CD8-positive, alpha-beta memory T cell (primary cell): ENCODE measurements at regions not wholly inside any gene's neighbourhood (a gene's known extent, or its start where the extent isn't known, plus 50 kb on each side); places are given as distances from the start of the nearest gene placed in this dataset.

Experiments used
- CTCF ChIA-PET: fragments of 350-600 bp; sonication (Branson Sonifier 250); formaldehyde crosslinking; loops from one replicate; lab custom pipeline; 2021; ENCODE audit warnings: antibody characterized with exemption; lab: Charles Lee
- POLR2A ChIA-PET: fragments of 350-600 bp; sonication (Branson Sonifier 250); formaldehyde crosslinking; loops from one replicate; lab custom pipeline; 2021; ENCODE audit warnings: antibody characterized with exemption; lab: Charles Lee
- DNase-seq, 5 donors: peaks; one replicate each; pipeline versions ENCODE4 v3.0.0 to v3.0.0-alpha.2; 2020 to 2022; ENCODE audit warnings: mixed read lengths in 1 of 5
- H3K27ac ChIP-seq: one replicate; pipeline ENCODE4 v1.7.0; 2013; ENCODE audit warnings: low read depth, mild to moderate bottlenecking, low read length, moderate library complexity
- H3K27me3 ChIP-seq: 2 replicates; pipeline ENCODE4 v1.7.0; 2013; ENCODE audit warnings: low read length, mild to moderate bottlenecking; ENCODE audit not compliant: insufficient read depth, poor library complexity, severe bottlenecking
- H3K36me3 ChIP-seq: 2 replicates; pipeline ENCODE4 v1.7.0; 2013; ENCODE audit warnings: mild to moderate bottlenecking, low read length, moderate library complexity; ENCODE audit not compliant: insufficient read depth
- H3K4me1 ChIP-seq: 2 replicates; pipeline ENCODE4 v1.7.0; 2013; ENCODE audit warnings: mild to moderate bottlenecking, low read length, moderate library complexity; ENCODE audit not compliant: insufficient read depth
- H3K4me3 ChIP-seq: 2 replicates; pipeline ENCODE4 v1.7.0; 2013; ENCODE audit warnings: mild to moderate bottlenecking, low read length
- H3K9me3 ChIP-seq: 2 replicates; pipeline ENCODE4 v1.7.0; 2013; ENCODE audit warnings: mild to moderate bottlenecking, low read length
- H3K27ac Mint-ChIP-seq, 8 donors: one replicate each; pipeline ENCODE4 v1.8.0; 2020 to 2021; ENCODE audit warnings: mixed read lengths in 8 of 8, mild to moderate bottlenecking in 6 of 8, inconsistent platforms in 3 of 8, moderate library complexity in 3 of 8
- H3K27me3 Mint-ChIP-seq, 2 donors: one replicate each; pipeline ENCODE4 v1.8.0; 2020 to 2021; ENCODE audit warnings: mixed read lengths in 2 of 2, mild to moderate bottlenecking in 1 of 2, moderate library complexity in 1 of 2
- H3K36me3 Mint-ChIP-seq, 3 donors: one replicate each; pipeline ENCODE4 v1.8.0; 2020 to 2021; ENCODE audit warnings: mixed read lengths in 3 of 3, inconsistent platforms in 1 of 3, mild to moderate bottlenecking in 1 of 3
- H3K4me1 Mint-ChIP-seq, 3 donors: one replicate each; pipeline ENCODE4 v1.8.0; 2020 to 2021; ENCODE audit warnings: mixed read lengths in 3 of 3, inconsistent platforms in 1 of 3, mild to moderate bottlenecking in 1 of 3
- H3K4me3 Mint-ChIP-seq, 7 donors: one replicate each; pipeline ENCODE4 v1.8.0; 2020 to 2021; ENCODE audit warnings: mixed read lengths in 7 of 7, mild to moderate bottlenecking in 6 of 7, moderate library complexity in 4 of 7, inconsistent platforms in 2 of 7
- H3K9me3 Mint-ChIP-seq, 5 donors: one replicate each; pipeline ENCODE4 v1.8.0; 2020 to 2022; ENCODE audit warnings: mixed read lengths in 5 of 5, mild to moderate bottlenecking in 3 of 5, moderate library complexity in 2 of 5, inconsistent platforms in 1 of 5

DNA sequence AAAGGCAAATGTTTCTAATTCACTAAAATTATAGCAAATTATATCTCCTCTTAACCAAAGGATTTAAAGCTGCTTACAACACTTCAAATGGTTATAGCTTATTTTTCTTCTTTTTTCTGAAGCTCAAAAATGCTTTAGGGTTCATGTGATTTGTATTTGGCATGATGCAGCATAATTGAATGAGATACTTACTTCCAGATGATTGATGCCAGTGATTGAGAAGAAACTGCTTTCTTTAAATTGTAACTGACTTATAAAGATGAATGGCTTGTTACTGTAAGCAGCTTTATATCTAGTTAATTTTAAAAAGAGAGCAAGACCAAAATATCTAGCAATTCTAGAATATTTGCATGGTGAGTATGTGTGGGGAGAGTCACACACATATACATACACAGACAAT is 270.7 kb upstream of the THRB start:
- Histone ChIP-seq H3K4me3 (no peak overlapping the region), H3K27ac (no peak overlapping the region), H3K4me1 (no peaks in the 10 kb centered on the region), H3K36me3 (no peaks in the 10 kb centered on the region), H3K9me3 (no peaks in the 10 kb centered on the region), H3K27me3 (no peaks in the 10 kb centered on the region)
- ChIA-PET CTCF (no interaction called here), POLR2A (no interaction called here)
- no peak for DNase-seq
- Mint-ChIP-seq H3K36me3 (peaks cover 0 to 2% (median 0%) of the 10 kb centered on the region in 3 donors), H3K9me3 (peaks cover 0 to 5% (median 3%) of the 10 kb centered on the region in 5 donors), H3K4me1 (no peaks in the 10 kb centered on the region), H3K27me3 (no peaks in the 10 kb centered on the region), H3K4me3 (no peak overlapping the region), H3K27ac (no peak overlapping the region)

DNA sequence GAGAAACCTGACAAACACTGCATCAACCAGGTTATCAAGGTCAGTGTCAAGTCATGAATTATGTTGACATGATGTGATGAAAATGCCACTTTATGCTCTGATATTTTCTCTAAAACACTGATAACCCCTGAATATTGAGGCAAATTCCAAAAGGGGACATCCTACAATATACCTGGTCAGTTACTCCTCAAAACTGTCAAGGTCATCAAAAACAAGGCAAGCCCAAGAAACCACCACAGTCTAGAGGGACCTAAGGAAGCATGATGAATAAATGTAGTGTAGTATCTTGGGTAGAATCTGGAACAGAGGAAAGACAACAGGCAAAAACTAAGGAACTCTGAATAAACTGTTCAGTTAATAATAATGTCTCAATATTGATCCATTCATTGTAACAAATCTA is 275.3 kb upstream of the THRB start:
- H3K27me3 ChIP-seq = no peaks in the 10 kb centered on the region
- ChIA-PET POLR2A (no interaction called here), CTCF (no interaction called here)
- peaks cover 0 to 2% (median 0%) of the 10 kb centered on the region in 5 donors for H3K9me3 Mint-ChIP-seq
- no peak overlapping the region for H3K4me3 Mint-ChIP-seq
- no peaks in the 10 kb centered on the region for H3K36me3 ChIP-seq
- H3K27ac Mint-ChIP-seq = no peak overlapping the region
- no peaks in the 10 kb centered on the region for H3K4me1 ChIP-seq
- H3K4me1 Mint-ChIP-seq = no peaks in the 10 kb centered on the region
- no peaks in the 10 kb centered on the region for H3K36me3 Mint-ChIP-seq
- H3K9me3 ChIP-seq = no peaks in the 10 kb centered on the region
- no peak overlapping the region for H3K4me3 ChIP-seq
- H3K27me3 Mint-ChIP-seq = no peaks in the 10 kb centered on the region
- H3K27ac ChIP-seq = no peak overlapping the region
- DNase-seq = no peak

DNA sequence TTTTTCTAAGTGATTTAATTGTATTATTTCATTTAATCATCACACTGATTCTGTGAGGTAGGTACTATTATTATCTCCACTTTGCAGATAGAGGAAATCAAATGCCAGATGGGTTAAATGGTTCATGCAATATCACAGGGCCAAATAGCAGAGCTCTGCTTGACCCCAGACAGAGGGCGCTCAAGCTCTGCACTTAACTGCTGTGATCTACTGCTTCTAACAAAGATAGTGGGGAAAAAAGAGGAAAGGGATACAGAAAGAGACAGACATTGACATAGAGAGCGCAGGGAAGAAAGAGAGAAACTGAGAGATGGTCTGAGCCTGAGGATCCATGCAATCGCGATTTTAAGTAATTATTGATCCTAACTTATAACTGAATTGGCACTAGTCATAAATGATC is 279.1 kb upstream of the THRB start:
- Histone ChIP-seq H3K4me3 (no peak overlapping the region), H3K27ac (no peak overlapping the region), H3K9me3 (no peaks in the 10 kb centered on the region), H3K27me3 (no peaks in the 10 kb centered on the region), H3K36me3 (no peaks in the 10 kb centered on the region), H3K4me1 (no peaks in the 10 kb centered on the region)
- ChIA-PET CTCF (no interaction called here), POLR2A (no interaction called here)
- Mint-ChIP-seq H3K27ac (no peak overlapping the region), H3K9me3 (peaks cover 0 to 7% (median 4%) of the 10 kb centered on the region in 5 donors), H3K36me3 (no peaks in the 10 kb centered on the region), H3K4me1 (no peaks in the 10 kb centered on the region), H3K27me3 (no peaks in the 10 kb centered on the region), H3K4me3 (no peak overlapping the region)
- no peak for DNase-seq

DNA sequence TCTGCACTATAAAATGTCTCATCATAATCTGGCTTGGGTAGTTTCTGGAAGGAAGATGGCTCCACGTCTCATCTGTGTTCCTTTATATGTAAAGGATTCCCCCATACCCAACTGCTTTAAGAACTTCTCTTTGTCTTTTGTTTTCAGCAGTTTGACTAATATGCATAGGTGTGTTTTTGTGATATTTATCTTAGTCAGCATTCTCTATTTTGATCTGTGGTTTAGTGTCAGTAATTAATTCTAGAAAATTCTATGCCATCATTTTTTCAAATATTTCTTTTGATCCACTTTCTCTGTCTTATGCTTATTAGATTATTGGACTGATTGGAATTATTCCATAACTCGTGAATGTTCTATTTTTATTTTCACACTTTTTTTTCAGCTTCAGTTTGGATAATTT is 286.3 kb upstream of the THRB start:
- Histone ChIP-seq H3K36me3 (no peaks in the 10 kb centered on the region), H3K27me3 (no peaks in the 10 kb centered on the region), H3K9me3 (no peaks in the 10 kb centered on the region), H3K4me1 (no peaks in the 10 kb centered on the region), H3K27ac (no peak overlapping the region), H3K4me3 (no peak overlapping the region)
- CTCF ChIA-PET = no interaction called here
- H3K4me3 Mint-ChIP-seq = no peak overlapping the region
- H3K4me1 Mint-ChIP-seq = no peaks in the 10 kb centered on the region
- H3K36me3 Mint-ChIP-seq = no peaks in the 10 kb centered on the region
- POLR2A ChIA-PET = no interaction called here
- H3K9me3 Mint-ChIP-seq = peaks cover 15 to 26% (median 21%) of the 10 kb centered on the region in 5 donors
- no peaks in the 10 kb centered on the region for H3K27me3 Mint-ChIP-seq
- H3K27ac Mint-ChIP-seq = no peak overlapping the region
- DNase-seq = no peak

DNA sequence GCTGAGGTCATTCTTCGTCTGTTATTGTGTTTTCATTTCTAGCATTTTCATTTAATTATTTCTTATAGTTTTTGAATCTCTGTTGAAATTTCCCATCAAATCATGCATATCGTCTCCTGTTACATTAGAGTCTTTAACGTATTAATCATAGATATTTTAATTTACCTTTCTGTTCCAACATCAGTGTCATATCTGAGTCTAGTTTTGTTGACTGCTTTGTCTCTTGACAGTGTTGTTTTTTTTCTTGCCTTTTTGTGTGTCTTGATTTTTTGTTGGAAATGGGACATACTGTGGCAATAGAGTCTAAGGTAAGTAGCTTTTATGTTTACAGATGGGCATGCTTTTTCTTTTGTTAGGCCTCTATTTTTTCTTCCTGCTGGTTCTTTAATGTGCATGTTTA is 286.8 kb upstream of the THRB start:
- H3K4me3 ChIP-seq = no peak overlapping the region
- no peaks in the 10 kb centered on the region for H3K27me3 ChIP-seq
- Mint-ChIP-seq H3K9me3 (peaks cover 15 to 26% (median 21%) of the 10 kb centered on the region in 5 donors), H3K4me3 (no peak overlapping the region), H3K27ac (no peak overlapping the region), H3K4me1 (no peaks in the 10 kb centered on the region), H3K36me3 (no peaks in the 10 kb centered on the region), H3K27me3 (no peaks in the 10 kb centered on the region)
- no peak overlapping the region for H3K27ac ChIP-seq
- H3K9me3 ChIP-seq = no peaks in the 10 kb centered on the region
- no peak for DNase-seq
- POLR2A ChIA-PET = no interaction called here
- no peaks in the 10 kb centered on the region for H3K36me3 ChIP-seq
- CTCF ChIA-PET = no interaction called here
- H3K4me1 ChIP-seq = no peaks in the 10 kb centered on the region

DNA sequence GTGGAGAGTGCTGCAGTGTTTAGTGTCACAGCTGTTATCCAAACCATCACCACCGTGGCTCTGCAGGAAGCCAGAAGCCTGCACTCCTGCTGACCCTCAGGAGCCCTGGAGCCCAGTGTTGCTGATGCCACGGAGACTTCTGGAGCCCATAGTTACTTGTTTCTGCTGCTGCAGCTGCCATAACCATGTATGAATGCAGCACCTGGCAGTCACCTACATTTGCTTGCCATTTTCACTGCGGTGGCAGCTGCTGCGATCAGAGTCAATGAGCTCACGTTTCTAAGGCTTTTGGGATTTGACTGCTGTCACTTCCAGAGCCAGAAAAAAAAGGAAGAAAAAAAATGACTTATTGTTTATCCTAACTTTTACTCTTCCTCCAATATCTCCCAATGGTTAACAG is 299.2 kb upstream of the THRB start:
- Mint-ChIP-seq H3K9me3 (peaks cover 1 to 15% (median 5%) of the 10 kb centered on the region in 5 donors), H3K27ac (no peak overlapping the region), H3K4me1 (no peaks in the 10 kb centered on the region), H3K27me3 (no peaks in the 10 kb centered on the region), H3K4me3 (no peak overlapping the region), H3K36me3 (no peaks in the 10 kb centered on the region)
- no peaks in the 10 kb centered on the region for H3K9me3 ChIP-seq
- CTCF ChIA-PET = no interaction called here
- no peak for DNase-seq
- no peaks in the 10 kb centered on the region for H3K4me1 ChIP-seq
- POLR2A ChIA-PET = no interaction called here
- no peak overlapping the region for H3K4me3 ChIP-seq
- H3K27me3 ChIP-seq = no peaks in the 10 kb centered on the region
- H3K36me3 ChIP-seq = no peaks in the 10 kb centered on the region
- no peak overlapping the region for H3K27ac ChIP-seq

DNA sequence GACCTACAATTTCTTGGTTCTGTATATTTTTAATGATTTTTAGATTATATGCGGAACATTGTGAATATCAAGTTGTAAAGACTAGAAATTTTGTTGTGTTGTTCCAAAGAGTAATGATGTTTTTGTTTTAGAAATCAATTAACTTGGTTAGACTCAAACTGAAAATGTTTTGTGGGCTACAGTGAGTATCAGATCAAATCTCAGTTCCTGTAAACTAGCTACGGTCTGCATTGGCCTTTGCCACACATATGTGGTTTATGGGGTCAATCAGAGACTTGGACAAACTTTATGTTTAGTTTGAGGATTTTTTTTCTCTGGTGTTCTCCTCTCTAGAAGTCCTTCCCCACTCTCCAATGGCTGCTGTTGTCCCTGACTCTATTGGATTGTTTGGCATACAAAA is 308.0 kb upstream of the THRB start:
- H3K4me1 ChIP-seq = no peaks in the 10 kb centered on the region
- ChIA-PET POLR2A (no interaction called here), CTCF (no interaction called here)
- H3K4me3 ChIP-seq = no peak overlapping the region
- DNase-seq = no peak
- no peaks in the 10 kb centered on the region for H3K27me3 ChIP-seq
- no peaks in the 10 kb centered on the region for H3K36me3 Mint-ChIP-seq
- no peak overlapping the region for H3K27ac ChIP-seq
- H3K4me1 Mint-ChIP-seq = no peaks in the 10 kb centered on the region
- H3K27me3 Mint-ChIP-seq = peaks cover 0 to 1% of the 10 kb centered on the region in 2 donors
- H3K9me3 ChIP-seq = no peaks in the 10 kb centered on the region
- no peak overlapping the region for H3K4me3 Mint-ChIP-seq
- H3K9me3 Mint-ChIP-seq = peaks cover 0 to 4% (median 3%) of the 10 kb centered on the region in 5 donors
- no peaks in the 10 kb centered on the region for H3K36me3 ChIP-seq
- H3K27ac Mint-ChIP-seq = no peak overlapping the region

DNA sequence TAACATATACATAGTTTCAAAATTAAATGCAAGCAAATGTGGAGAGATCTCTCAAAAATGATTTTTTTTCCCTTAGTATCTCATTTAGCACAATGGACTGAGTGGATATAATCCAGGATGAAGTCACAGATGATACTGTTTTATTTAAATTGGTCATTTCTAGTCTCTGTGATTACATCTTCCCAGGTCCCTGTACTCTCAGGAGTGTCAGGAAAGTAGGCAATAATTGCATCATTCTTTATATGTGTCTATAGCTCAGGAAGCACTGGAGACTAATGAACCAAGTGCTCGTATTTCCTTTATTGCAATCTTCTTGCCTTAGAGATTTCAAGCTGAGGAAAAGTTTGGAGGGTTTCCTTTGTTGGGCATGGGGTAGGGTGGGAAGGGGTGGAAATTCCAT is 309.4 kb upstream of the THRB start:
- no peaks in the 10 kb centered on the region for H3K27me3 ChIP-seq
- Mint-ChIP-seq H3K4me1 (no peaks in the 10 kb centered on the region), H3K4me3 (no peak overlapping the region), H3K27ac (no peak overlapping the region), H3K9me3 (peaks cover under 1 to 10% (median 3%) of the 10 kb centered on the region in 5 donors), H3K27me3 (peaks cover 0 to 1% of the 10 kb centered on the region in 2 donors), H3K36me3 (no peaks in the 10 kb centered on the region)
- ChIA-PET POLR2A (no interaction called here), CTCF (no interaction called here)
- no peak for DNase-seq
- H3K4me3 ChIP-seq = no peak overlapping the region
- no peaks in the 10 kb centered on the region for H3K36me3 ChIP-seq
- no peaks in the 10 kb centered on the region for H3K4me1 ChIP-seq
- H3K9me3 ChIP-seq = no peaks in the 10 kb centered on the region
- no peak overlapping the region for H3K27ac ChIP-seq

DNA sequence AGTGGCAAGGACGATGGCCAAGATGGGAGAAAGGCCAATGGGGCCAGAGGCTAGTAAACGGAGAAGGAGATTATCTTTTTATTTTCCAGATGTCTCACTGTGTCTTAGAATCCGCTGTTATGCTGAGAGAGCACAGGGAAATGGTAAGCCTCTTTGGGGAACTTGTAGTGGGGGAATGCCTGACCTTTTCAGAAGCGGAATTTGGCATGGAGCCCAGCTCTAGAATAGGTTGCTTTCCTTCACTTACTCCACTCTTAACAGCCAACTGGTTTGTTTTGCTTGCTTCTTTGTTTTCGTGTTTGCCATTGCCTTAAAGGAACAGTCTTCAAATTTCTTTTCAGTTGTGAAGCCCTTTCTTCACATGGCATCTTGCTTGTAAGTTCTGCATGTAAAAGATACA is 316.2 kb upstream of the THRB start:
- DNase-seq = no peak
- no peaks in the 10 kb centered on the region for H3K36me3 Mint-ChIP-seq
- Histone ChIP-seq H3K27ac (no peak overlapping the region), H3K27me3 (no peaks in the 10 kb centered on the region), H3K9me3 (no peaks in the 10 kb centered on the region), H3K36me3 (no peaks in the 10 kb centered on the region), H3K4me1 (no peaks in the 10 kb centered on the region), H3K4me3 (no peak overlapping the region)
- H3K27me3 Mint-ChIP-seq = peaks cover 0 to 2% of the 10 kb centered on the region in 2 donors
- H3K27ac Mint-ChIP-seq = no peak overlapping the region
- POLR2A ChIA-PET = no interaction called here
- CTCF ChIA-PET = no interaction called here
- H3K4me1 Mint-ChIP-seq = no peaks in the 10 kb centered on the region
- H3K4me3 Mint-ChIP-seq = no peak overlapping the region
- peaks cover 0 to 8% (median 4%) of the 10 kb centered on the region in 5 donors for H3K9me3 Mint-ChIP-seq
